HG02973 (cell line): ENCODE measurements at regions not wholly inside any gene's neighbourhood (a gene's known extent, or its start where the extent isn't known, plus 50 kb on each side); places are given as distances from the start of the nearest gene placed in this dataset.
"Not testable (repeated sequence)": the region's sequence is repeated elsewhere in the genome, so short reads cannot be mapped to it uniquely, and the experiment has no call there.

Experiments used
- ATAC-seq: cut with Tn5 transposase; IDR thresholded peaks from one replicate; pipeline ENCODE4 v1.9.1; 2021; ENCODE audit warnings: moderate library complexity; ENCODE audit not compliant: unreplicated experiment

DNA sequence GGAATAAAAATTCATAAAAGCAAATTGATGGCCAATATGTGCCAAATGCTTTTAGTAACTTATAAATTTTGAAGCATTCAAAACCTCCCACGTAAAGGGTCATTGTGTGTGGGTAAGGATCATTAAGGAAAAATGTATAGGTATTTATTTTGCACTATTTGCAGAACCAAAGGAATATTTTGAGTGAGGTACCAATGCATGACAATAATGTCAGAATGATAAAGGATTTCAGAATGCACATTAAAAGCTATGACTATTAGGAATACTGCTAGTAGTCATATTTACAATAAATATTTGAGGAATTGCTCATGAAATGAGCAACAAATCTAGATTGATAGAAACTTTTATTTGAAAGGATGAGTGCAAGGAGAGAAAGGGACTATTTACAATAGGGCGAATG is 932.8 kb downstream of the SLC6A15 start:
- no peak for ATAC-seq

DNA sequence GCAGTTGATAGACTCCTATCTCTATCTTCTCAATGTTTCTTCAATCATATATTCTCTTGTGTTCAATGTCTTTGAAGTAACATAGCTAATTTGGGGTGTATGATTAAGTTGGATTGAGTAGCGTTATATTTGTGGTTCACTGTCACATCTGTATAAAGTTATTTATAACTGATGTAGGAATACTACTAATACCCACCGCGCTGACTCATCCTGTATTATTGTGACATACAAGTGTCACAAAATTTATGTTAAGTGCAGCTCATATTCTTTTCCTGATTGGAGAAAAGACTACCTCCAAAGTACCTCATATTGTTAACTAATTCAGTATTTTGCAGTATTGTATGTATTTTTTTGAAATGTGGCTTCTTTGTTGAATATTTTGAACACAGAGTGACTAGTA is 940.8 kb downstream of the SLC6A15 start:
- ATAC-seq, result no peak

DNA sequence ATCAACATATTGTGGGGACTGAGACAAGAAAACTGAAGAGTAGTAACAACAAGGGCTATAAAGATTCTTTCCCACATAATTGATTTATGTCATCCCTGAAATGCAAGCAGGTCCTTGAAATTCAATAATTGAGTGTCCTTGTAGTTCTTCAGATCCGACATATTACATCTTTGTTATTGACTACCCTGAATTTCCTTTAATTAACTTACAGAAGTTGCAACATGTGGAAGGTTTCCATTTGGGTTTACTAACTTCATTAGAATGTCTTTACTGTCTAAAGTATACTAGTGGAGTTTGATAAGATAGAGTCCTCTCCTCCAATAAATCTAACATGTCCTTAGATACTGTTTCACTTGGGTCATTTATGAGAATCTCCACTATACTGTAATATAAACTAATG is 951.8 kb downstream of the SLC6A15 start:
- ATAC-seq, result no peak

DNA sequence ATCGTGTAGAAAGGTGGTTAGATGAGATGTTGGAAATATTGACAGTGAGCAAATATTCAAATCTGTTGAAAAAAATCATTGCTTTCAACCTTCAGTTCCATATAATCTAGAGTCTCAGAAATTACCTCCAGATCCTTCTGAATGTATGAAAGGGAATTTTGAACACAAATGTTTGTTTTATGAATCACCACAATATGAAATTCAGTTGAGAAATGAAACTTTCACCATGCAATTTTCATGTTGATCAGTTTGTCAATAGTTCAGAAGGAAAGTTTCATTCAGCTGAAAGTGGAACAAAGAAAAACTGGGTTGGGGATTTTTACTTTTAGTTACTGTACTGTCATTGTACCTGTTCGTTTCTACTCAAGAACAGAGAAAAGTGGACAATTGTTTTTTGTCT is 953.6 kb downstream of the SLC6A15 start:
- ATAC-seq, result no peak

DNA sequence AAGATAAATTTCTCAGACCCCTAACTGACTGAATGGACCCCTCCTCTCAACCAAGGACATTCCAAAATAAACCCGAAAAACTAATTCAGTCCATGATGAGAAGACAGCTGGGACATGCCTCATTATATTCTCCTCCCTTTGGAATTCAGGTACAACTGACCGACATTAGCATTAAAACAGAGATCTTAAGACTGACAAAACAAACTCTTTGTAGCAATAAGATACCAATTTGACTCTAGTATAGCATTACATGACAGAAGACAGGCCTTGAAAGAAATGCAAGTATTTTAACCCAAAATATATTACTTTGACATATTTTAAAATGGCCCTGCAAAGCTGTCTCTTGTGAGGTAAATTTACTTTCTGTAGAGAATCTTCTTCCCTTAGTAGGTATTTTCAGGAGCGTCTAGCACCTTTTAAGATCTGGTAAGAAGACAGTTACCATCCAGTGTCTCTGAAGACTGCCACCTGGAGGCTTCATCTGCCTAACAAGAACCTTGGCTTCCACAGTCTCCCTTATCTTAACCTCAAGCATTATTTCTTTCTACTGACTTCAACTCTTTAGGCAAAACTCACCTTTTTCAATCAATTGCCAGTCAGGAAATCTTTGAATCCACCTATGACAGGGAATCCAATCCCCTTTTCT is 957.5 kb downstream of the SLC6A15 start:
- no peak for ATAC-seq

DNA sequence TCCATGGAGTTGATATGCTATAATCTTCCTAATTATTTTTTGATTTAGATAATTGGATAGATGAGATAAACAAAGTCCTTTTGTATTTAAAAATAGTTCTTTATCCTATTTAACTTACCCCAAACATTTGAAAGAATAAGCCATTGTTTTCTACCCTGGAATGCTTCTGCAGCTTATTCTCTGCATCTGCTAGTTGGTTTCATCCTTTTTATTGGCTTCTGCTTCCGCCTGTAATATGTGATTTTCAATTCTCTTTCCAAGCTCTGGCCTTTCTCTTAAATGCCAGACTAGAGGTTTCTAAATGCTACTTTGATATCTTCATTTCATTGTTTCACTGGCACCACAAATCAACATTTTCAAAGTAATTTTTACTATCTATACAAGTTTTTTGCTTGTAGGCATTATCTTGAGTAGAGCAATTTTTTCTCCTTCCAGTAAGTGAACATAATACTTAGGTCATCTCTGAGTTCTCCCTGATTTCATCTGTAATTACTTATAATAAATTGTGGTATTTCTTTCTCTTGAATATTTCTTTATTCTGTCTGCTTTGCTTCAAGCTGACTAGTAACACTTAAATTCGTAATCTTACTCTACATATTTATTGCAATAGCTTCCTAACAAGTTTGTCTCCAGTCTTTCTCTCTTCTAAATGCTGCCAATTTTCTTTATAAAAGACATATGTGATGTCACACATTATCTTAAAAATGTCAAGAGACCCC is 958.4 kb downstream of the SLC6A15 start:
- ATAC-seq, result no peak

DNA sequence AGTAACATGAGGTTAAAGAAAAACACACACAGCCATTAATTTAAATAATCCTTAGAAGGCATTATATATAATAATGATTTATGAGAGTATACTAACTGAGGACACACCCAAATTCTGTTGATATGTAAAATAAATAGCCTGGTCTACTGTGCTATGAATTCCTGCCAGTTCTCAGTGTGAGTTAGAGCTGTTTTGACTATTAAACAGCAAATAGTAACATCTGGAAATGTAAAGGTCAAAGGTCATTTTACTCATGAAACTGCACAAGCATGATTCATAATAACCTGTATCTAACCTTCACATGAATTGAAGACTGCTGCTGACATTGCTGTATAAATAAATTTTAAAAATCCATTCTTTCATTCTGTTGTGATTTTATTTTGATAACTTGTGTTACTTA is 966.7 kb downstream of the SLC6A15 start:
- ATAC-seq, result no peak

DNA sequence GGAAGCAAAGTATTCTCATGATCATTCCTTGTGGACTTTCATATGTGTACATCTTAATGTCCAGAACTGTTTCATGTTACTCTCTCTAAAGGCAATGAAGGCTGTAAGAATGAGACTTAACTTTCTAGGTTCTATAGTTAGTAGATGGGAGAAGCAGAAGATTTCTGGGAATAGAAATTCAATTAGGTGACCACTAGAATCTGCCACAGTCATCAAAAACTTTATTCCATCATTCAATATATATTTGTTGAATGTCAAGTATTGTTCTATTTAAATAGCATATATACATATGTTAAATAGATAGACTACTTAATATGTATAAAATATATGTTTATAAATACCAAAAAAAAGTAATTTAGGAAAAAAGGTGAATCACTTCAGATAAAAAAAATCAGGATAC is 972.9 kb downstream of the SLC6A15 start:
- ATAC-seq, result no peak

DNA sequence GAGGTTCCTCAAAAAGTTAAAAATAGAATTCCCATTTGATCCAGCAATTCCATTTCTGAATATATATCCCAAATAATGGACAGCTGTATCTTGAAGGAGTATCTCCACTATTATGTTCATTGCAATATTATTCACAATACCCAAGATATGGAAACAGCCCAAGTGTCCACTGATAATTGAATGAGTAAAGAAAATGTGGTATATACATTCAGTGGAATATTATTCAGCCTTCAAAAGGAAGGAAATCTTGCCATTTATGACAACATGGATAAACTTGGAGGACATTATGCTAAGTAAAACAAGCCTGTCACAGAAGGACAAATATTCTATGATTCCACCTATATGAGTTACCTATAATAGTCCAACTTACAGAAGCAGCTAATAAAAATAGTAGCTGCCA is 979.0 kb downstream of the SLC6A15 start:
- ATAC-seq, result no peak

DNA sequence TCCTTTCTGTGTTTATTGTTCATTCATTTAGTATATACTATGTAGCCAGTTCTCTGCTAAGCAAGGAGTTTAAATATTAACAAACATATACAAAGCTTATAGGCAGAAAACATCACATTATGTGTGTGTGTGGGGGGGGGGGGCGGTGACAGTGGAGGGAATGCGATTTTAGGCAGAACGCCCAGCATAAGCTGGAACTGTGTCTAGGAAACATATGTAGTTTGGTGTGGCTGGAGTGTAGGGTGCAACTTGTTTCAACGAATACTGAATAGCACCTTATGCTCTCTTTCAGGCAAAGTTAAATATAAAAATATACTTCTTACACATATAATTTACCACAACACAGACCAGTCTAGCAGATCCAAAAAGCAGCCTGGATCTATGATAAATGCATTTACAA is 980.6 kb downstream of the SLC6A15 start:
- ATAC-seq, result no peak

DNA sequence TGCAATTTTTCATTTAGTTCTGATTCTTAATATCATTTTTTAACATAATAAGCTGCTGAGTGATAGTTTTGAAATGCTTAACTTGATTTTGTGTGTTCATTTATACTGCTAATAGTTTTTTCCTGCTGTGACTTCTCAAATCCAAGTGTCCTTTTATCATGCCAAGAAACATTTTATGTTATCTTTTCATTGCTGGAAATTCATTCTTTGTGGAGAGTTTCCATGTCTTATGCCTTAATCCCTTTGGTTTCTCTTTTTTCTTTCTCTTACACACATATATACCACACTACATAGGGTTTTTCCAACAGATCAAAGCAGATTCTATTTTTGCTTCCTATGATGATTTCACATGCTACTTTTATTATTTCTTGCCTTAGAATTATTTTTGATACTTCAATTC is 981.1 kb downstream of the SLC6A15 start:
- ATAC-seq, result no peak

DNA sequence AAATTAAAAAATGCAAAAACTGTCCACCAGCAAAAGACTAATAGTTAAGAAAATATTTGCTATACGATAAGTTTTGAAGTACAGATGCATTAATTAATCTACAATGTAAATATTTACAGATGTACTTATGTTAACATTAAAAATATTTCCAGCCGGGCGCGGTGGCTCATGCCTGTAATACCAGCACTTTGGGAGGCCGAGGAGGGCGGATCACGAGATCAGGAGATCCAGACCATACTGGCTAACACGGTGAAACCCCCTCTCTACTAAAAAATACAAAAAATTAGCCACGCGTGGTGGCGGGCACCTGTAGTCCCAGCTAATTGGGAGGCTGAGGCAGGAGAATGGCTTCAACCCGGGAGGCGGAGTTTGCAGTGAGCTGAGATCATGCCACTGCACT is 982.8 kb downstream of the SLC6A15 start:
- not testable (repeated sequence) for ATAC-seq

DNA sequence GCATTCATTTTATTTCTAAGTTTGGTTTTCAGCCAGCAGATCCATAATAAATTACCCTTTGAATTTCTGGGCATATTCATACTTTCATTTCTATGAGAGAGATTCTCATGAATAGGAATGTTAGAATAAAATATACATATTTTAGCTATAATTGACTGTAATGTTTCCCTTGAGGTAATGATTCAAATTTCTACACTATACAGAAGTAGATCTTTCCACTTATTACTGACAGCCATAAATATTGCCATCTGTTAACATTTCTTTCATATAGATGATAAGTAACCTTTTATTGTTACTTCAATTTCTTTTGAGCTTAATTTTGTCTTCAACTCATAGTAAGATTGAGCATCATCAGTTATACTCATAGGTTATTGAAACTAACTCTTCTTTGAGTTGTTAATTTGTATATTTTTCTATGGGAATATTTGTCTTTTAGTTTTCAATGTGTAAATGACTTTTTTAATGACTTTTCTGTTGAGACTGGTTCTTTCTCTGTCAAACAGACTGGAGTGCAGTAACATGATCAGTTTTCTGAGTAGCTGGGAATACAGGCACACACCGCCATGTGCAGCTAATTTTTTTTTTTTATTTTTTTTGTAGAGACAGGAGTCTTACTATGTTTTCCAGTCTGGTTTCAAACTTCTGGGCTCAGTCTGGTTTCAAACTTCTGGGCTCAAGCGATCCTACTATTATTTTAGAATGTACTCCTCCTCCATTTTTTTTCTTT is 991.6 kb downstream of the SLC6A15 start:
- ATAC-seq, result no peak

DNA sequence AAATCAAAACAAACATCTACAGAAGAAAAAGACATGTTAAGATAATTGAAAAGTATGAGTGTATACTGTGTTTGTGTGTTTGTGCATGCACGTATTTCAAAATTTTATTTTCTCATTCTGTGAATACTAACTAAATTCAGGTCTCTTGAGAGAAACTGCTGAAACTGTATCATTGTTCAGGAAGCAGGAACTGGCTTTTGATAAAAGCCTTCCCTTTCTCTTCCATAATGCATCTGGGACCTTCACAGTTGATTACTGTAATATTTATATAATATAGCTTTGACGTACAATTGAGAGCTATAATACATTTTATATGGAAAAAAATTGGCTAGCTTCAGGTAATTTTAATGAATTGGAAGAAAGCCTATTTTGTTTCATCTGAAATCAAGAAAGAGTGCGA is 993.5 kb downstream of the SLC6A15 start:
- ATAC-seq, result no peak

DNA sequence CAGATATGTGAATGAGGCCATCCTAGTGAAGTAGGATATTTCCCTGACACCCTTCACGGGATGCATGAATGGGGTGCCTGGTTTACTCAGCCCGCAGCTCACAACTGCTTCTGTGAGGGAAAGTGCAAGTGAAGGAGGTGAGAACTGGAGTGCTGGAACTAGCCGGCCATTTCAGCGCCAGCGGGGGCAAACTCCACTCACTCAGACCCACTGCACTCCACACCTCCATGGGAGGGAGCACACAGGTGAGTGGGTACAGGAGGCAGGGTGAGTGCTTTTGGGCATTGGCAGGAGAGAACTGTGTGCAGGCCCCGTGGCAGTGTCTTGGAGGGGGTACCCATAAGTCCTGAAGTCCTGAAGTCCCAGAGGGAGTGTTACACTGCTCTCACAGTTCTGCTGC is 1008.4 kb downstream of the SLC6A15 start:
- no peak for ATAC-seq

DNA sequence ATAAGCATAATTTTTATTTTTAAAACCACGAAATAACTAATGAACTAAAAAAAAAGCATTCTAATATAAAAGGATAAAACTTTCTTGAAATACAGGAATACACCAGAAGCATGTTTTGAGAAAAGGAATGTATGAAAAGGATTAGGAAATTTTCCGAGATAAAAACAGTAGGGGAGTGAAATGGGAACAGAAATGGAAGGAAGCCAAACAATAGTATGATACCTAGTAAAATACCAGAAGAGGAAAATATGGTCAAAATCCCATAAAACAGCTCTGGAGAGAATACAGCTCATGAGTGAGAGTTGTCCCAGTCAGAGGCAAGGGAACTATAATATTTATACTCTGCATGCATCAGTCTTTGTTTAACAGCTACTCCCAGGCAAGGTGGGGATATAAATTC is 1016.2 kb downstream of the SLC6A15 start:
- no peak for ATAC-seq

DNA sequence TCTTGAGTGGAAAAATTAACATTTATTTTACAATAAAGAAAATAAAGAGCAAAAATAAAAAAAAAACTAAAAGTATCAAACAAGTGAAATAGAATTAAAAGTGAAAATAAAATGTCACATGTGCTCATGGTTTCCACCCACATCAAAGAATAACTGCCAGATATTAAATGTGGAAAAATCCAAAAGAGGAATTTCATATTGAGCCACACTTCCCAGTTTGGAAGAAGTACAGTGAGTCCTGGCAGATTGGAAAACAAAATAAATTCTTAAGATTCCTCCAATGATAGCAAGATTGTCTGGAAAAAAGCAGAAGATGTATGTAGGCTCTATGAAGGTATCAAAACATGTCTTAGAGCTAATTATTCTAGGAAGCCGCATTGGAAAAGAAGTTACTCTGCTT is 1019.5 kb downstream of the SLC6A15 start:
- ATAC-seq, result no peak

DNA sequence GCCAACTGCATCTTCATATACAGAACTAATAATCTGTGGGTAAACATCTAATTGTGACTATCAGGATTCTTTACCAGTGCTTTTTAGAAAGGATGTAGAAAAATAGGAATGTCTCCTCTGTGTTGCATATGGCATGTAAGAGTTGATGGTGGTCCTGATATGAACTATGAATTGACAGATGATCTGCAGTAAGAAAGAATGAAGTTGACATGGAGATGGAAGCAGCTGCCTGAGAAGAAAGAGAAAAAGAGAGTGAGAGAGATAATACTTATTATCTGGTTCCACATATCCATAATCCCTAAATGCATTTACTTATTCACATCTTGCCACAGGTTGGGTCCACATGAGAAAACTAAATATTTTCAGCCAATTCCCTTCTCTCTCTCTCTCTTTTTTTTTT is 1022.9 kb downstream of the SLC6A15 start:
- no peak for ATAC-seq

DNA sequence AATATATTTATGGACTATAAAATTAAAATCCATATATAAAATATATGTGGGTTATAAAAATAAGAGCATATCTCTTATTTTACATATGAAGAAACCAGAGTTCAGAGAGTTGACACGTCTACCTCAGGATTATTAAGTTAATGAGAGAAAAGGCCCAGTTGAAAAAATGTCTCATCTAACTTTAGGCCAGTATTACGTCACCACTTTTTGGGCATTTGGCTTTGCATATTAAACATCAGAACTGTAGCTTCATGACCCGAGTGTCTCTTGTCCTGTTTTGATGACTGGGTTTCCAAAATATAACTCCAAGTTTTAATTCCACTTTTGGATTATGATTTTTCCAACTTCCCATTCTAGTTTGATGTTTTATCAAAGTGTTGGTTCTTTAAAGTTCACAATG is 1026.1 kb downstream of the SLC6A15 start:
- ATAC-seq, result no peak

DNA sequence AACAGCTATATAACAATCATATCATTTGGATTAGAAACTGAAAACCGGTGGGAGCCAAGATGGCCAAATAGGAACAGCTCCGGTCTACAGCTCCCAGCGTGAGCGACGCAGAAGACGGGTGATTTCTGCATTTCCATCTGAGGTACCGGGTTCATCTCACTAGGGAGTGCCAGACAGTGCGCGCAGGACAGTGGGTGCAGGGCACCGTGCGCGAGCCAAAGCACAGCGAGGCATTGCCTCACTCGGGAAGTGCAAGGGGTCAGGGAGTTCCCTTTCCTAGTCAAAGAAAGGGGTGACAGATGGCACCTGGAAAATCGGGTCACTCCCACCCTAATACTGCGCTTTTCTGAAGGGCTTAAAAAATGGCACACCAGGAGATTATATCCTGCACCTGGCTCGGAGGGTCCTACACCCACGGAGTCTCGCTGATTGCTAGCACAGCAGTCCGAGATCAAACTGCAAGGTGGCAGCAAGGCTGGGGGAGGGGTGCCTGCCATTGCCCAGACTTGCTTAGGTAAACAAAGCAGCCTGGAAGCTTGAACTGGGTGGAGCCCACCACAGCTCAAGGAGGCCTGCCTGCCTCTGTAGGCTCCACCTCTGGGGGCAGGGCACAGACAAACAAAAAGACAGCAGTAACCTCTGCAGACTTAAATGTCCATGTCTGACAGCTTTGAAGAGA is 1041.5 kb downstream of the SLC6A15 start:
- ATAC-seq, result not testable (repeated sequence)

DNA sequence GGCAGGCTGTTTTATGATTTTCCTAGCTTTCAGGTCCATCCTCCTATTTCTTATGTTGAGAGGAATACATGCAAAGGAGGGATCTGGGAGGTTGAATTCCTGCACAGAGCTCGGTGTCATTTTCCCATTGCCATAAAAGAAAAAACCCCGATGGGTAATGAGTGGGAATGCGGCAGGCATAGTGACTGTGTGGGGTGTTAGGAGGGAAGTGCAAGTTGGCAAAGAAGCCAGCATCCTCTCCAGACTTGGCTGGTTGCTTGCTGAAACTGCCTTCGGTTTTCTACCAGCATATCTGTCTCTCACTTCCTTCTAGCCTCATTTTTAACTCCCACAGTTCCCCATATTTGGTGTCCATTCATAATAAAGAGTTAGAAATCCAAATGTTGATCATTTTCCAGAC is 1046.1 kb downstream of the SLC6A15 start:
- no peak for ATAC-seq

DNA sequence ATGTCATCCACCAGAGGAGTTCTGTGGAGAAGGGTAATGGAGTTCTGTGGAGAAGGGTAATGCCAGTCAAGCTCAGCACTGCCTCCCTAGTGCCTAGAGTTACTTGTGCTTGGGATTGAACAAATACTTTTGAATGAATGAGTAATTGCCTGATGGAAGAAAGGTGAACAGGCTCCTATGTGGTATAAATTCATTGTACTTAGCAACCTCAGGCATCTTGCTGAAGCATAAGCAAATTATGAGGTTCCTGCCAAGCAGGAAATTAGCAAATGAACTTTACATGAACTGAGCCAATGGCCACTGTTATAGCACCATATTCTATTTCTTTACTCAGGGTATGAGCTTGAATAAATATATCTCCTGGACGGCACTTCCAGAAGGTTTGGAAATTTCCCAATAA is 1047.2 kb downstream of the SLC6A15 start:
- no peak for ATAC-seq
